HepG2 (cell line): ENCODE measurements at regions not wholly inside any gene's neighbourhood (a gene's known extent, or its start where the extent isn't known, plus 50 kb on each side); places are given as distances from the start of the nearest gene placed in this dataset.
A peak's percentile ranks its signal among the peaks of the same experiment; 100 is the strongest.
"Not testable (repeated sequence)": the region's sequence is repeated elsewhere in the genome, so short reads cannot be mapped to it uniquely, and the experiment has no call there.

Experiments
- ATAC-seq: fragments of 200-7000 bp; cut with Tn5 transposase; 3 replicates; pipeline ENCODE4 v1.9.1; 2020; ENCODE audit warnings: mild to moderate bottlenecking, moderate library complexity
- BruUV-seq: library from RNA; stranded (reverse); fragments of 400-500 nt; replicated peaks from 2 replicates; lab custom pipeline; 2021; lab: Mats Ljungman, UMichigan
- CTCF ChIA-PET: fragments of 300-600 bp; formaldehyde crosslinking; extraction: SDS; loops from one replicate; lab custom pipeline; 2021; ENCODE audit warnings: low total read pairs, inconsistent platforms, low intra/inter-chr PET ratio; lab: Yijun Ruan, JAX
- POLR2A ChIA-PET: fragments of 350-600 bp; sonication (Branson Sonifier 250); formaldehyde crosslinking; loops from one replicate; lab custom pipeline; 2020; ENCODE audit warnings: antibody characterized with exemption, inconsistent platforms; lab: Yijun Ruan, JAX
- DNase-seq: peaks from one replicate; pipeline ENCODE4 v3.0.0-alpha.2; 2015; ENCODE audit warnings: low spot score
- FAIRE-seq: peaks from 3 replicates; lab custom pipeline; 2011; peaks lifted over from hg19 to GRCh38; lab: Jason Lieb, UNC
- H2AFZ ChIP-seq: one replicate; pipeline ENCODE4 v1.6.1; 2011; ENCODE audit warnings: low read length, inconsistent platforms
- H3K27ac ChIP-seq: fragments of 300-600 bp; 3 replicates; pipeline ENCODE4 v1.8.0; 2011; ENCODE audit warnings: mixed run types, mild to moderate bottlenecking, mixed read lengths, low read length, inconsistent platforms; ENCODE audit not compliant: insufficient read depth; ENCODE audit errors: extremely low read length
- H3K27me3 ChIP-seq, 2 experiments: fragments of 200-600 bp in 1 of 2; 2 replicates in 1 of 2; 3 replicates in 1 of 2; pipeline versions ENCODE4 v1.6.0 to v1.8.0; 2011; ENCODE audit warnings: low read length in 2 of 2, mild to moderate bottlenecking in 2 of 2, moderate library complexity in 2 of 2, inconsistent platforms in 1 of 2; ENCODE audit not compliant: insufficient read depth in 2 of 2, control insufficient read depth in 1 of 2
- H3K36me3 ChIP-seq, 2 experiments: fragments of 200-600 bp in 1 of 2; replicated peaks in 1 of 2; 2 replicates in 1 of 2; 3 replicates in 1 of 2; pipeline versions ENCODE4 v1.5.1 to v1.8.0; 2011; ENCODE audit warnings: low read length in 2 of 2, inconsistent platforms in 1 of 2; ENCODE audit not compliant: insufficient read depth in 2 of 2, control insufficient read depth in 1 of 2
- H3K4me1 ChIP-seq: 2 replicates; pipeline ENCODE4 v1.5.1; 2012; ENCODE audit warnings: low read length, inconsistent platforms; ENCODE audit not compliant: insufficient read depth
- H3K4me2 ChIP-seq: 2 replicates; pipeline ENCODE4 v1.6.0; 2011; ENCODE audit warnings: low read depth, low read length, inconsistent platforms
- H3K4me3 ChIP-seq, 3 experiments: fragments of 200-600 bp in 1 of 3; sonication (generic), shearing (Covaris generic) in 1 of 3; replicated peaks in 1 of 3; 2 replicates each; pipeline ENCODE4 v1.5.1; 2011 to 2016; ENCODE audit warnings: low read length in 3 of 3, inconsistent platforms in 2 of 3, low read depth in 2 of 3, mild to moderate bottlenecking in 2 of 3, control low read depth in 1 of 3, mixed read lengths in 1 of 3; ENCODE audit not compliant: insufficient read depth in 1 of 3
- H3K79me2 ChIP-seq: one replicate; pipeline ENCODE4 v1.6.1; 2011; ENCODE audit warnings: low read length, inconsistent platforms; ENCODE audit not compliant: insufficient read depth
- H3K9ac ChIP-seq: 2 replicates; pipeline ENCODE4 v1.6.0; 2011; ENCODE audit warnings: mild to moderate bottlenecking, low read depth, low read length, inconsistent platforms; ENCODE audit not compliant: insufficient read depth
- H3K9me3 ChIP-seq: 2 replicates; pipeline ENCODE4 v1.5.1; 2012; ENCODE audit warnings: mild to moderate bottlenecking, low read length
- H4K20me1 ChIP-seq: 2 replicates; pipeline ENCODE4 v1.6.0; 2011; ENCODE audit warnings: inconsistent platforms, mild to moderate bottlenecking, low read length, moderate library complexity; ENCODE audit not compliant: insufficient read depth
- CSRNP2 ChIP-seq: sonication (generic); formaldehyde crosslinking; conservative IDR thresholded peaks from 2 replicates; pipeline ENCODE4 v1.8.0; 2022; ENCODE audit warnings: low read depth, missing genetic modification reagents
- NCOR1 ChIP-seq: fragments of 200-600 bp; sonication (generic); IDR thresholded peaks from 2 replicates; pipeline ENCODE4 v1.7.0; 2017; ENCODE audit warnings: antibody characterized with exemption, low read length, borderline replicate concordance
- SOX13 ChIP-seq, 3 experiments: fragments of 450-650 bp in 1 of 3; sonication (generic) in 1 of 3; formaldehyde crosslinking in 1 of 3; IDR thresholded peaks in 2 of 3; conservative IDR thresholded peaks in 1 of 3; 2 replicates each; pipeline versions ENCODE4 v1.5.0 to v1.6.1; 2016 to 2020; ENCODE audit warnings: antibody characterized with exemption in 1 of 3, mild to moderate bottlenecking in 1 of 3, missing compliant biosample characterization in 1 of 3, missing genetic modification reagents in 1 of 3, moderate library complexity in 1 of 3
- XBP1 ChIP-seq: sonication (generic); formaldehyde crosslinking; IDR thresholded peaks from 2 replicates; pipeline ENCODE4 v1.5.0; 2020; ENCODE audit warnings: missing genetic modification reagents
- ZNF124 ChIP-seq: sonication (generic); formaldehyde crosslinking; IDR thresholded peaks from 2 replicates; pipeline ENCODE4 v1.4.0; 2020; ENCODE audit warnings: missing genetic modification reagents
- ZNF224 ChIP-seq: sonication (generic); formaldehyde crosslinking; IDR thresholded peaks from 2 replicates; pipeline ENCODE4 v1.5.0; 2020; ENCODE audit warnings: mild to moderate bottlenecking, missing genetic modification reagents
- ZNF737 ChIP-seq: sonication (generic); formaldehyde crosslinking; IDR thresholded peaks from 2 replicates; pipeline ENCODE4 v1.5.0; 2020; ENCODE audit warnings: missing genetic modification reagents, mild to moderate bottlenecking, borderline replicate concordance
- ZSCAN25 ChIP-seq: sonication (generic); formaldehyde crosslinking; IDR thresholded peaks from 2 replicates; pipeline ENCODE4 v1.8.0; 2022; ENCODE audit warnings: mild to moderate bottlenecking, missing genetic modification reagents
- WGBS: methylation state at CpG from one replicate; pipeline ENCODE4 v1.1.6; 2017; ENCODE audit warnings: low lambda C conversion rate; 5-methylcytosine and 5-hydroxymethylcytosine counted together
- in situ Hi-C: cut with HindIII; loops from 2 replicates; pipeline ENCODE4 v1.10.0; 2017; ENCODE audit warnings: low pct_unique_long_range_greater_than_20kb; ENCODE audit not compliant: extremely low pct_ligation_motif_present
- intact Hi-C: fragments of 100-400 bp; cut with micrococcal nuclease; formaldehyde crosslinking; loops from one replicate; pipeline ENCODE4 v1.10.0; 2022; ENCODE audit not compliant: unreplicated experiment

- no peak for TF ChIP-seq CSRNP2 (CRISPR knock-in tag)
Observed at GRCh38 chr4:14920237-14920636, 82.0 kb upstream of the CPEB2 start (continued).

GRCh38 chr4:14920759-14921320, 81.4 kb upstream of the CPEB2 start:
- Histone ChIP-seq H3K9ac (no peak overlapping the region), H3K27me3 (no peaks in the 10 kb centered on the region), H3K36me3 (no peaks in the 10 kb centered on the region), H3K4me3 (no peak overlapping the region), H2AFZ (no peak overlapping the region), H4K20me1 (no peaks in the 10 kb centered on the region), H3K4me1 (no peaks in the 10 kb centered on the region), H3K9me3 (no peaks in the 10 kb centered on the region), H3K79me2 (no peaks in the 10 kb centered on the region), H3K4me2 (no peak overlapping the region), H3K27ac (no peak overlapping the region)
- no peak for TF ChIP-seq XBP1
- no peak for TF ChIP-seq ZSCAN25 (CRISPR knock-in tag)
- TF ChIP-seq ZNF124 (CRISPR knock-in tag), result no peak
- no peak for TF ChIP-seq ZNF224 (CRISPR knock-in tag)
- TF ChIP-seq ZNF737, result no peak
- TF ChIP-seq SOX13 (IDR thresholded peaks at IDR 0.05), result no peak
- no peak for TF ChIP-seq SOX13 (CRISPR knock-in tag; conservative IDR thresholded peaks at IDR 0.05 in 1 of 2, IDR thresholded peaks at IDR 0.05 in 1 of 2)
- TF ChIP-seq NCOR1, result no peak
- in situ Hi-C loops, result no loop called here
- POLR2A ChIA-PET, result no interaction called here
- DNase-seq (no peak), FAIRE-seq (no peak), ATAC-seq (peak; percentile 73)
- 62% methylated on average over 3 of the region's 3 CpGs for WGBS
- CTCF ChIA-PET, result no interaction called here
- intact Hi-C loops, result no loop called here
- no TSS peak for BruUV-seq

- H3K27ac ChIP-seq, H3K4me2 ChIP-seq, H3K9ac ChIP-seq, H2AFZ ChIP-seq, H3K79me2 ChIP-seq, ATAC-seq, H3K9me3 ChIP-seq, intact Hi-C loops, H4K20me1 ChIP-seq, H3K27me3 ChIP-seq, H3K4me1 ChIP-seq, FAIRE-seq, POLR2A ChIA-PET, in situ Hi-C loops, H3K4me3 ChIP-seq, BruUV-seq, DNase-seq, CTCF ChIA-PET, H3K36me3 ChIP-seq: not testable (repeated sequence)
- WGBS, result 23% methylated on average over 2 of the region's 2 CpGs
Observed at GRCh38 chr4:14921781-14922180, 80.5 kb upstream of the CPEB2 start.
